Neuronal stem cell (in vitro differentiated cells): ENCODE measurements at regions not wholly inside any gene's neighbourhood (a gene's known extent, or its start where the extent isn't known, plus 50 kb on each side); places are given as distances from the start of the nearest gene placed in this dataset.

Source experiments
- DNase-seq: peaks from one replicate; pipeline ENCODE4 v3.0.0-alpha.2; 2013; ENCODE audit warnings: low spot score
- H2AFZ ChIP-seq: one replicate; pipeline ENCODE4 v1.6.1; 2013; ENCODE audit warnings: mild to moderate bottlenecking, low read length, inconsistent platforms
- H2AK5ac ChIP-seq: 2 replicates; pipeline ENCODE4 v1.6.1; 2013; ENCODE audit warnings: low read depth, mild to moderate bottlenecking, inconsistent platforms, low read length, moderate library complexity, mixed read lengths
- H2BK120ac ChIP-seq: 2 replicates; pipeline ENCODE4 v1.6.1; 2013; ENCODE audit warnings: low read depth, mild to moderate bottlenecking, inconsistent platforms, low read length, moderate library complexity, mixed read lengths
- H2BK12ac ChIP-seq: one replicate; pipeline ENCODE4 v1.6.1; 2013; ENCODE audit warnings: low read length, inconsistent platforms
- H2BK15ac ChIP-seq: 2 replicates; pipeline ENCODE4 v1.6.1; 2013; ENCODE audit warnings: mild to moderate bottlenecking, low read length, inconsistent platforms, mixed read lengths
- H2BK5ac ChIP-seq: one replicate; pipeline ENCODE4 v1.6.1; 2013; ENCODE audit warnings: inconsistent platforms, mild to moderate bottlenecking, low read length, moderate library complexity
- H3K14ac ChIP-seq: one replicate; pipeline ENCODE4 v1.6.1; 2013; ENCODE audit warnings: low read length, inconsistent platforms
- H3K18ac ChIP-seq: 2 replicates; pipeline ENCODE4 v1.6.1; 2013; ENCODE audit warnings: low read length, inconsistent platforms
- H3K23ac ChIP-seq: 2 replicates; pipeline ENCODE4 v1.6.1; 2013; ENCODE audit warnings: low read depth, mild to moderate bottlenecking, mixed read lengths, low read length, inconsistent platforms; ENCODE audit not compliant: poor library complexity
- H3K27ac ChIP-seq: replicated peaks from 3 replicates; pipeline ENCODE4 v1.5.1; 2013; ENCODE audit warnings: low read length, inconsistent platforms
- H3K27me3 ChIP-seq, 3 experiments: 2 replicates each; pipeline ENCODE4 v1.6.1; 2013; ENCODE audit warnings: low read length in 3 of 3, mild to moderate bottlenecking in 2 of 3, inconsistent platforms in 1 of 3, low read depth in 1 of 3, mixed read lengths in 1 of 3, moderate library complexity in 1 of 3; ENCODE audit not compliant: control insufficient read depth in 3 of 3, insufficient read depth in 3 of 3
- H3K36me3 ChIP-seq, 2 donors: replicated peaks in 1 of 2; 2 replicates each; pipeline ENCODE4 v1.6.1; 2013; ENCODE audit warnings: low read length in 2 of 2; ENCODE audit not compliant: control insufficient read depth in 2 of 2, insufficient read depth in 2 of 2
- H3K4ac ChIP-seq: 2 replicates; pipeline ENCODE4 v1.6.1; 2013; ENCODE audit warnings: inconsistent platforms, mild to moderate bottlenecking, low read length, moderate library complexity
- H3K4me1 ChIP-seq, 2 donors: 1 replicate in 1 of 2; 2 replicates in 1 of 2; pipeline ENCODE4 v1.6.1; 2013; ENCODE audit warnings: low read length in 2 of 2, low read depth in 1 of 2; ENCODE audit not compliant: control insufficient read depth in 2 of 2, insufficient read depth in 1 of 2
- H3K4me2 ChIP-seq: one replicate; pipeline ENCODE4 v1.6.1; 2013; ENCODE audit warnings: mild to moderate bottlenecking, low read length, inconsistent platforms; ENCODE audit not compliant: insufficient read depth, poor library complexity, severe bottlenecking
- H3K4me3 ChIP-seq, 2 donors: 2 replicates each; pipeline ENCODE4 v1.5.1; 2013; ENCODE audit warnings: low read length in 2 of 2, mild to moderate bottlenecking in 2 of 2, inconsistent platforms in 1 of 2, moderate library complexity in 1 of 2
- H3K79me1 ChIP-seq: one replicate; pipeline ENCODE4 v1.6.1; 2013; ENCODE audit warnings: low read depth, mild to moderate bottlenecking, inconsistent platforms, low read length, moderate library complexity
- H3K9ac ChIP-seq: one replicate; pipeline ENCODE4 v1.6.1; 2013; ENCODE audit warnings: mild to moderate bottlenecking, low read depth, low read length, inconsistent platforms; ENCODE audit not compliant: poor library complexity
- H3K9me3 ChIP-seq, 2 donors: replicated peaks in 1 of 2; 2 replicates each; pipeline versions ENCODE3 to v1.6.1; 2013; ENCODE audit warnings: low read length in 2 of 2, mild to moderate bottlenecking in 2 of 2, inconsistent platforms in 1 of 2, low read depth in 1 of 2, mixed read lengths in 1 of 2, moderate library complexity in 1 of 2; ENCODE audit not compliant: control insufficient read depth in 2 of 2, insufficient read depth in 1 of 2
- H4K8ac ChIP-seq: one replicate; pipeline ENCODE4 v1.6.1; 2013; ENCODE audit warnings: low read depth, mild to moderate bottlenecking, inconsistent platforms, low read length, moderate library complexity
- H4K91ac ChIP-seq: one replicate; pipeline ENCODE4 v1.6.1; 2013; ENCODE audit warnings: low read length, low read depth, mild to moderate bottlenecking, inconsistent platforms; ENCODE audit not compliant: poor library complexity
- WGBS, 2 donors: extraction: QIAGEN DNeasy Blood & Tissue Kit; methylation state at CpG; one replicate each; pipeline ENCODE4 v1.1.7; 2013; ENCODE audit warnings: missing lambda C conversion rate in 2 of 2, mixed read lengths in 1 of 2; ENCODE audit not compliant: insufficient read length in 2 of 2, insufficient replicate concordance in 1 of 2; ENCODE audit errors: extremely low coverage in 2 of 2; 5-methylcytosine and 5-hydroxymethylcytosine counted together

DNA sequence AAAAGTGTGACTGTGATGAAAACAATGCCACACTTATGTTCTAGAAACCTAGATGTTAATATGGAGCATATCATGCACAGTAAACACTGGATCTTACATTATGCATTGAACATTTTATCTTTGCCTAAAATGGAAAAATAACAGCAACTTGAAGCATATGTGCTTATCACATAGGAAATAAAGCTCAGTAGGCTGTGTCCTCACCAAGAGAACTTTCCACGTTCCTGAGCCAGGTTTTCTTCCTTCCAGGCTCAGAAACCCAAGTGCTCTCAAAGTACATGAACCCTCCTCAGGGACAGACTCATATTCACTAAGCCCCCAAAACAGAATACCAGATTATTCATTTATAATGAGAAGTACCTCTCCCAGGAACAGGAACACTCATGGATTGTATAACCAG lies 79.4 kb upstream of the PRKAR2B start:
- WGBS, 2 donors, result no CpG with 5 or more reads among the region's 1 CpG
- Histone ChIP-seq H3K27me3 (no peaks in the 10 kb centered on the region), H3K27ac (no peak overlapping the region)

DNA sequence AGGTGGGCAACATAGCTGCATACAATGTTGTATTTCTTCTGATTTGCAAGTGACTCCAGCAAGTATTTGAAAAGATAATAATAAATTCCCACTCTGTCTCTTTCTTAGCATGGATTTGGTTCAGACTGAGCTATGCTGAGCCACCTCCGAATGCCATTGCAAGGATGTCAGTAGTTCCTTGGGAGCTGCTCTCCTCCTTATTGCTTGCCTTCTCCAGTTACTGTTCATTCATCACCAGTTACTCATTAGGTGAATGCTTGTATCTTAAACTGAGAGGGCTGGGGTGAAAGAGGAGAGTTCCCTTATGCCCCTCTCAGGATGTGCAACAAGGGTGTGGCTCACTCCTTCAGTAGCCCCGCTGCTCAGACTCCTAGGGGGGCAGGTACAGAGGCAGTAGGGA lies 78.4 kb upstream of the PRKAR2B start:
- no peak overlapping the region for H4K8ac ChIP-seq
- no peak overlapping the region for H3K23ac ChIP-seq
- H3K14ac ChIP-seq, result no peak overlapping the region
- H4K91ac ChIP-seq, result no peak overlapping the region
- no peak overlapping the region for H3K27ac ChIP-seq
- no peak overlapping the region for H2AFZ ChIP-seq
- H3K36me3 ChIP-seq, result no peaks in the 10 kb centered on the region
- WGBS, 2 donors, result no CpG with 5 or more reads among the region's 2 CpGs
- H3K9me3 ChIP-seq, result no peaks in the 10 kb centered on the region
- H3K4me3 ChIP-seq, result no peak overlapping the region
- H2BK15ac ChIP-seq, result no peak overlapping the region
- no peak overlapping the region for H3K9ac ChIP-seq
- H3K27me3 ChIP-seq, result no peaks in the 10 kb centered on the region
- no peak for DNase-seq
- H3K4me2 ChIP-seq, result no peak overlapping the region
- H2BK5ac ChIP-seq, result no peak overlapping the region
- H2AK5ac ChIP-seq, result no peak overlapping the region
- no peaks in the 10 kb centered on the region for H3K4me1 ChIP-seq
- H3K79me1 ChIP-seq, result no peaks in the 10 kb centered on the region
- no peak overlapping the region for H3K18ac ChIP-seq
- no peak overlapping the region for H3K4ac ChIP-seq
- no peak overlapping the region for H2BK12ac ChIP-seq
- H2BK120ac ChIP-seq, result no peak overlapping the region

More for the DNA sequence above, 79.4 kb upstream of the PRKAR2B start:
- H3K18ac ChIP-seq, result no peak overlapping the region
- no peak overlapping the region for H3K4me3 ChIP-seq
- H3K9me3 ChIP-seq, result no peaks in the 10 kb centered on the region
- no peak overlapping the region for H2BK120ac ChIP-seq
- H3K4ac ChIP-seq, result no peak overlapping the region
- no peak overlapping the region for H4K8ac ChIP-seq
- H4K91ac ChIP-seq, result no peak overlapping the region
- no peaks in the 10 kb centered on the region for H3K4me1 ChIP-seq
- H2AK5ac ChIP-seq, result no peak overlapping the region
- H2AFZ ChIP-seq, result no peak overlapping the region
- no peaks in the 10 kb centered on the region for H3K79me1 ChIP-seq
- no peak overlapping the region for H3K4me2 ChIP-seq
- no peak overlapping the region for H3K14ac ChIP-seq
- no peak overlapping the region for H3K9ac ChIP-seq
- no peak overlapping the region for H2BK12ac ChIP-seq
- H2BK5ac ChIP-seq, result no peak overlapping the region
- DNase-seq, result no peak
- no peak overlapping the region for H2BK15ac ChIP-seq
- no peaks in the 10 kb centered on the region for H3K36me3 ChIP-seq
- H3K23ac ChIP-seq, result no peak overlapping the region

DNA sequence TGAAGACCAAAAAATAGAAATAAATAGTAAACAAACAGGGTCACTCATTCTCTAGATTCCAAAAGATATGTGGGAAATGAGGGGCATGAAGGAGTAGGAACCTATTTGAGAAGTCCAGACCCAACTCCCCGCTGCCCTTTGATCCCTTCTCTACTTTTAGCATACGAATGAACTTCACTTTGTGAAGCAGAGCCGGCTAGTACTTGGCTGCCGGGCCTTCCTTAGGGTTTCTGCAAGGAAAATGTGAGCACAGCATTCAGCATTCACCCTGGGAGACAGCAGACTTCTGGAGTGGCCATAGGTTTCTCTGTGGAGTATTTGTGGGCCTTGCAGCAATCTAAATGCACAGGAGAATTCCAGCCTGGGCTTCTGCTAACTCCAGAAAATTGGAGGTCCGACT lies 76.3 kb upstream of the PRKAR2B start:
- Histone ChIP-seq H3K4me1 (no peaks in the 10 kb centered on the region), H4K91ac (no peak overlapping the region), H3K23ac (no peak overlapping the region), H3K4me3 (peak overlapping the region in 1 of 2 donors; percentile 33), H3K27ac (no peak overlapping the region), H3K9ac (no peak overlapping the region), H4K8ac (no peak overlapping the region), H3K4me2 (no peak overlapping the region), H2BK15ac (no peak overlapping the region), H3K27me3 (no peaks in the 10 kb centered on the region), H2AK5ac (no peak overlapping the region), H3K9me3 (no peaks in the 10 kb centered on the region), H3K36me3 (no peaks in the 10 kb centered on the region), H2BK5ac (no peak overlapping the region), H3K18ac (no peak overlapping the region), H3K4ac (no peak overlapping the region), H3K14ac (no peak overlapping the region), H3K79me1 (no peaks in the 10 kb centered on the region), H2AFZ (peak overlapping the region; percentile 42), H2BK120ac (no peak overlapping the region), H2BK12ac (no peak overlapping the region)
- no CpG with 5 or more reads among the region's 5 CpGs for WGBS, 2 donors
- DNase-seq, result no peak

DNA sequence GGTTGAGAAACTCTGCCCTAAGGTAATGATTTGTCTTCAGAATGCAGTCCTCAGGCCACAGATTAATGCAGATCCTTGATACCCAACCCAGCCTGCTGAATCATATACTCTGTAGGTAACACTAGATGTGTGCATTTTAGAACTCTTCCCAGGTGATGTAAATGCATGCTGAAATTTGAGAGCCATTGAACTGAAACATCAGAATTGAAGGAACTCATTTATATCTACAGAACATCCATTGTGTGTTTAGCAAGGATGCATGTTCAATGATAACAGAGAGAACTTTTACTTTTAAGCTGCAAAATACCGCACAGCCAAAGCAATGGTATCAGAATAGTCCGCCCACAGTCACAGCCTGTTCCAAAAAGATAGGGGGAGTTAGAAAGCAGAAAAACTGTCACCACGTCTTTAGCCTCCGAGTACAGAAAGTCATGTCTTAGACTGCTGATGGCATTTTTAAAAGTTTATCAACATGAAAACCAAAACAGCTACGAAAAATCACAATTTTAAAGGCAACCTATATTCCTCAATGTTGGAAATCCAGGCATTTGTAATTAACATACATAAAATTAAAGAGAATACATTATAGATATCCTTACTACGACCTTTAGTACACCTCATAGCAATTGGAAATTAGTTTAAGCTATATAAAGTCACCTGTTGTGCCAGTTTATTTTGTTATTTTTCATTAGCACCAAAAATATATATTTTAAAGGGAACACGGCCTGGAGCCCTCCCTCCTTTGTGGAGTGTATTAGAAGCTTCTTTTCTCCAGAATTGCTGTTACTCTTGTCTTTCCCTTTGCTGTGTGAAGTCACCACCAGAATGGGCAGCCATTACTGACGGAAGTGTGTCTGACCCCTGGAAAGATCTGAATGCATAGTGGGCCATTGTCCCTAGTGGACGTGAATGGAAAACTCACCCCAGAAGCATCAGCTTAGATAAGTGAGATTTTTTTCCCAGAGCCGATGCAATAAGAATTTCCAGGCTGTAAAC lies 65.8 kb upstream of the PRKAR2B start:
- H2AFZ ChIP-seq, result peak overlapping the region; percentile 77
- H3K23ac ChIP-seq, result no peak overlapping the region
- no peak overlapping the region for H3K4me3 ChIP-seq
- no peak overlapping the region for H3K4me2 ChIP-seq
- no peak overlapping the region for H3K18ac ChIP-seq
- H3K9ac ChIP-seq, result no peak overlapping the region
- H4K8ac ChIP-seq, result no peak overlapping the region
- H3K27ac ChIP-seq, result no peak overlapping the region
- WGBS, 2 donors, result no CpG with 5 or more reads among the region's 10 CpGs
- H2BK15ac ChIP-seq, result no peak overlapping the region
- no peak overlapping the region for H3K4ac ChIP-seq
- no peak for DNase-seq
- no peak overlapping the region for H2BK120ac ChIP-seq
- no peaks in the 10 kb centered on the region for H3K9me3 ChIP-seq
- H2BK5ac ChIP-seq, result no peak overlapping the region
- H2BK12ac ChIP-seq, result no peak overlapping the region
- H3K79me1 ChIP-seq, result no peaks in the 10 kb centered on the region
- no peak overlapping the region for H2AK5ac ChIP-seq
- peaks cover 5 to 9% of the 10 kb centered on the region in 2 donors for H3K4me1 ChIP-seq
- no peak overlapping the region for H3K14ac ChIP-seq
- H3K36me3 ChIP-seq, result no peaks in the 10 kb centered on the region
- no peaks in the 10 kb centered on the region for H3K27me3 ChIP-seq
- H4K91ac ChIP-seq, result no peak overlapping the region
